ENCODE measurements at regions not wholly inside any gene's neighbourhood (a gene's known extent, or its start where the extent isn't known, plus 50 kb on each side); places are given as distances from the start of the nearest gene placed in this dataset.
A peak's percentile ranks its signal among the peaks of the same experiment; 100 is the strongest.

GRCh38 chr16:51084074-51084928, 66.8 kb downstream of the SALL1 start:
- FAIRE-seq: no peak
- Histone ChIP-seq H4K5ac (ENCODE audit: insufficient read length, low read depth, low read length) (no peak overlapping the region), H3K79me2 (ENCODE audit: control insufficient read depth in 1 of 2, insufficient read depth in 2 of 2, low read length in 2 of 2) (no peaks in the 10 kb centered on the region), H3K27me3 (replicated peaks in 1 of 4; ENCODE audit: control insufficient read depth in 3 of 4, extremely low read depth in 1 of 4, insufficient read depth in 3 of 4, low read length in 3 of 4) (no peaks in the 10 kb centered on the region; a peak in 1 of 7 replicates), H3K18ac (ENCODE audit: extremely low read depth, low read length) (no peak overlapping the region), H3K4me1 (replicated peaks in 1 of 4; ENCODE audit: control insufficient read depth in 3 of 4, insufficient read depth in 4 of 4, low read length in 3 of 4) (peaks cover 0 to 6% (median 3%) of the 10 kb centered on the region in 4 experiments; a peak in 5 of 7 replicates), H3K9ac (replicated peaks in 1 of 4; ENCODE audit: extremely low read depth in 1 of 4, low read depth in 3 of 4, low read length in 3 of 4) (no peak overlapping the region), H3K36me3 (ENCODE audit: control insufficient read depth in 2 of 4, insufficient read depth in 4 of 4, low read length in 3 of 4) (no peaks in the 10 kb centered on the region), H2BK12ac (ENCODE audit: low read depth, low read length) (no peak overlapping the region), H4K8ac (ENCODE audit: extremely low read depth, insufficient read depth, low read length) (no peak overlapping the region), H3K4ac (replicated peaks; ENCODE audit: insufficient read length, low read depth, low read length) (no peak overlapping the region), H3K14ac (ENCODE audit: insufficient read length) (no peak overlapping the region), H3K27ac (ENCODE audit: low read depth, low read length) (no peak overlapping the region), H2BK120ac (replicated peaks; ENCODE audit: low read depth, low read length) (no peak overlapping the region), H2BK15ac (ENCODE audit: low read length) (no peak overlapping the region), H3K23ac (ENCODE audit: insufficient read length) (no peak overlapping the region), H2BK20ac (ENCODE audit: low read length) (no peak overlapping the region), H4K91ac (replicated peaks; ENCODE audit: insufficient read length, low read length) (peak overlapping the region; percentile 66), H3K56ac (replicated peaks; ENCODE audit: insufficient read length, low read depth, low read length) (no peak overlapping the region), H4K20me1 (replicated peaks in 1 of 2; ENCODE audit: control insufficient read depth in 1 of 2, insufficient read depth in 2 of 2, low read length in 2 of 2) (no peaks in the 10 kb centered on the region), H3K4me2 (ENCODE audit: insufficient read depth in 1 of 2, low read depth in 2 of 2, low read length in 2 of 2) (peak overlapping the region; percentile 7 to 26; a peak in 1 of 4 replicates), H2AK5ac (ENCODE audit: low read depth, low read length) (no peak overlapping the region), H2BK5ac (ENCODE audit: low read depth, low read length) (no peak overlapping the region), H3K9me3 (ENCODE audit: insufficient read depth in 2 of 2, low read depth in 1 of 2, low read length in 1 of 2) (no peaks in the 10 kb centered on the region), H3K4me3 (ENCODE audit: extremely low read depth in 1 of 4, insufficient read depth in 2 of 4, low read depth in 3 of 4, low read length in 4 of 4) (no peak overlapping the region), H3K23me2 (ENCODE audit: low read depth, low read length) (no peaks in the 10 kb centered on the region), H3K79me1 (ENCODE audit: low read depth, low read length) (no peaks in the 10 kb centered on the region), H2AFZ (ENCODE audit: low read length) (no peak overlapping the region)
- POLR2A ChIA-PET (ENCODE audit: partially characterized antibody): interaction anchor here (0.7 kb wide), 1 partner anchor 103 kb away, joined by 7 read pairs; no protein-coding TSS in a partner anchor
- DNase-seq (ENCODE audit: low read depth in 1 of 2, low spot score in 2 of 2): no peak
- no peak for TF ChIP-seq POLR2AphosphoS5 (IDR thresholded peaks at IDR 0.05; ENCODE audit: low read depth, low read length)
- CTCF ChIA-PET (ENCODE audit: partially characterized antibody): interaction anchor here (1.0 to 1.6 kb wide), 6 partner anchors 9 to 44 kb away, joined by 3 read pairs; no protein-coding TSS in a partner anchor
- WGBS, 2 experiments (ENCODE audit: extremely low coverage in 1 of 2, insufficient coverage in 1 of 2, insufficient read length in 1 of 2, insufficient replicate concordance in 2 of 2, low coverage in 1 of 2, low lambda C conversion rate in 2 of 2, missing lambda C conversion rate in 1 of 2): 78% methylated on average over 3 of the region's 3 CpGs; no CpG with 5 or more reads in 1 of the 2 experiments
